SIG-M5 treated with dmso at 0.1 percent for 504 hours (cell line): ENCODE measurements at regions not wholly inside any gene's neighbourhood (a gene's known extent, or its start where the extent isn't known, plus 50 kb on each side); places are given as distances from the start of the nearest gene placed in this dataset.
"Not testable (repeated sequence)": the region's sequence is repeated elsewhere in the genome, so short reads cannot be mapped to it uniquely, and the experiment has no call there.

Source experiments
- DNase-seq: peaks from one replicate; lab custom pipeline; 2025; ENCODE audit not compliant: unreplicated experiment; lab: John Stamatoyannopoulos, UW

GRCh38 chr12:67070307-67070600 is 198.9 kb upstream of the CAND1 start:
- DNase-seq: no peak

- DNase-seq: no peak
Measured at GRCh38 chr12:67070604-67071003, 198.6 kb upstream of the CAND1 start.

- DNase-seq: not testable (repeated sequence)
Measured at GRCh38 chr12:67072281-67072680, 196.9 kb upstream of the CAND1 start.

GRCh38 chr12:67073336-67073735 is 195.8 kb upstream of the CAND1 start:
- DNase-seq: no peak

- no peak for DNase-seq
Measured at GRCh38 chr12:67074072-67074471, 195.1 kb upstream of the CAND1 start.

GRCh38 chr12:67077617-67078016 is 191.5 kb upstream of the CAND1 start:
- no peak for DNase-seq

- no peak for DNase-seq
Measured at GRCh38 chr12:67078957-67079356, 190.2 kb upstream of the CAND1 start.

GRCh38 chr12:67080637-67081036 is 188.5 kb upstream of the CAND1 start:
- no peak for DNase-seq

- no peak for DNase-seq
Measured at GRCh38 chr12:67082221-67082620, 186.9 kb upstream of the CAND1 start.

- no peak for DNase-seq
Measured at GRCh38 chr12:67085699-67086098, 183.5 kb upstream of the CAND1 start.

GRCh38 chr12:67086116-67086515 is 183.0 kb upstream of the CAND1 start:
- DNase-seq: no peak

- DNase-seq: no peak
Measured at GRCh38 chr12:67088401-67089118, 180.6 kb upstream of the CAND1 start.

GRCh38 chr12:67091204-67091603 is 178.0 kb upstream of the CAND1 start:
- DNase-seq: no peak

GRCh38 chr12:67091678-67092077 is 177.5 kb upstream of the CAND1 start:
- DNase-seq: no peak

- not testable (repeated sequence) for DNase-seq
Measured at GRCh38 chr12:67092934-67093333, 176.2 kb upstream of the CAND1 start.

- no peak for DNase-seq
Measured at GRCh38 chr12:67096533-67097318, 172.4 kb upstream of the CAND1 start.

- DNase-seq: no peak
Measured at GRCh38 chr12:67099858-67100257, 169.3 kb upstream of the CAND1 start.

- DNase-seq: no peak
Measured at GRCh38 chr12:67103521-67103920, 165.6 kb upstream of the CAND1 start.

GRCh38 chr12:67107235-67107634 is 161.9 kb upstream of the CAND1 start:
- no peak for DNase-seq

GRCh38 chr12:67107751-67108269 is 161.3 kb upstream of the CAND1 start:
- DNase-seq: no peak

GRCh38 chr12:67110345-67110744 is 158.8 kb upstream of the CAND1 start:
- DNase-seq: not testable (repeated sequence)

- no peak for DNase-seq
Measured at GRCh38 chr12:67111182-67111581, 158.0 kb upstream of the CAND1 start.
